IPS-NIHi7 (cell line): ENCODE measurements at regions not wholly inside any gene's neighbourhood (a gene's known extent, or its start where the extent isn't known, plus 50 kb on each side); places are given as distances from the start of the nearest gene placed in this dataset.

ENCODE experiments used
- DNase-seq: peaks from one replicate; pipeline ENCODE4 v3.0.0; 2012; ENCODE audit warnings: mixed read lengths; ENCODE audit errors: extremely low spot score

DNA sequence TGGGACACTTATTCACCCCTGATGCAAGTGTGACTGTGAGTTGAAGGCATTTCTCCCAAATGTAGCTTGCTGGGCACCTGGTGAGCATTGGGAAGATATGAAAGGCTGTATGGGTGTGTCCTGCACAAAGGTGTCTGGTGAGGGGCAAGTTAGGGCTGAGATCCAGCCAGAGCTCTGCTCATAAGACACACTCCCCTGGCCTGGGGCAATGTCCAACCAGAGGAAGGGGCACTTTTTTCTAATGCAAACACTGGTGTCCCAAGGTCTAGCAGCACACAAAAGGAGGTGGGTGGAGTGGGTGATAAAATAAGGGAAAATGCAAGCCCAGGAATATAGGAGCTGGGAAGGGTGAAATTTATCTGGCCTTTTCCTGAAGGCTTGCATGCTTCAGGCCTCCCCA, 57.0 kb upstream of the TRABD2B start:
- DNase-seq = no peak

DNA sequence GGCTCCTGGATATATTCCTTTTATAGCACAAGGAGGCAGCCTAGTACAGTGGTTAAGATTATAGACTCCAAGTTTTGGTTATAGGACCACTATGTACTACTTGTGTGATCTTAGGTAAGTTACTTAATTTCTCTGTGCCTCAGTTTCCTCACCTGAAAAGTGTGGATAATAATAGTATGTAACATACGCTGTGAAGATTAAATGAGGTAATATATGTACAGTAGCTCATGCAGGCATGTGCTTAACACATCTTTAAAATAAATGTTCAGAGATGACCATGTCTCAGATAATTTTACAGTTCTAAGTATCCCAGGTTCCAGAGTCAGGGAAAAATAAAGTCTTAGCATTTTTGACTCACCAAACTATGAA, 55.7 kb upstream of the TRABD2B start:
- DNase-seq = no peak

DNA sequence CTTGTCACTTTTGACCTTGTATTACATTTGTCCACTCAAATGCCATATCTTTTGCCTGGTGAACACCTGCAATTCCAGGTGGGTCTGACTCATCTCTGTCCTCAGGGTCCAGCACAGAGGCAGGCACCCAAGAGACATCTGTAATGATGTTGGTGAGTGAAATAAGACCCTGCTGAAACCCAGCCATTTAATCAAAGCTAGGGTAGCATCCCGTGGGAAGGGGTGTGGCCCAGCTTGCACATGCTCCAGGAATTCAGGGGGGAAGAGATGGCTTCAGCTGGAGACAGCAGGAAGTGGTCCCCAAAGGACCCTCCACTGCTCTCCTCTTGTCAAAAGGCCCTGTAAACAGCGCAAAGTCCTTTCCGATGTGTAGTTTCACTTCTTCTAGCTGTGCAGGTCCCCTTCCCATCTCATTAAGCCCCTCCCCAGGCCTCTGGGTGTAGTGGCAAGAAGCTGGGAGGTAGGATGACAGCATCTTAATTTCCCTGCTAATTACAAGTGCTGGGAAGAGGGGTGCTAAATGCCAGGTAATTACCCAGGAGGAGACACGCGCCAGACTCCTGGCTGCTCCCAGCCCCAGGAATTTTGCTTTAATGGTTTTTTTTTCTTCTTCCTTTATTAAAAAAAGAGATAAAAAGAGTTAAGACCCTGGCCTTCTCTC, 54.4 kb upstream of the TRABD2B start:
- no peak for DNase-seq

DNA sequence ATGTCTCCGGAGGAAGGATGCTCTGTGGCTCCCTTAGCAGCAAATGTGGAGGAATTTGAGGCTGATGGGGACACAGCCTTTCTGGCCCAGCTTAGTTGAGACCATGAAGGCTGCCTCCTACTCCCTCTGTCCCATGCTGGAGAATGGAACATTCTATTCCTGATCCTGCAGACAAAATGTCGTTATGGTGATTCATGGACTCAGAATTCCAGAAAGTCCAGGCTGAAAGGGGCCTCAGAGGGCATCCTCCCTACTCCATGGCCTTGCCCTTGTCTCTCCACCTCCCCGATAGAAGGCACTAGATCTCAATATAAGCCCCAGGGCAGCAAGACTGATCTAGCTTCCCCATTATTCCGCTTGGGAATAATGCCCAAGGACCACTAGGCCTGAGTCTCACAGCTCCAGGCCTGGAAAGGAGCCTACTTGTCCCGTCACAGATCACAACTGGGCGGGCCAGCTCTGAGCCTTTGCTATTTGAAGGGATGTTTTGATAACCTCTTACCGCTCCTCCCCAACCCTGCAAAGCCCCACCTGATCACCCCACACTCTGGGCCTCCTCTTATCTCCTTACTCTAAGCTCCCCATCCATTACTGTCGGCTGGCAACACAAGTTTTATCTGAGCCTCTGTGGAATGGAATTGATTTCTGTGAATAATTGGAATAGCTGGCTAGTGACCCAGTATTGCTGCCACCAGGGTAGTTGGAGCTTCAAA, 52.8 kb upstream of the TRABD2B start:
- no peak for DNase-seq

DNA sequence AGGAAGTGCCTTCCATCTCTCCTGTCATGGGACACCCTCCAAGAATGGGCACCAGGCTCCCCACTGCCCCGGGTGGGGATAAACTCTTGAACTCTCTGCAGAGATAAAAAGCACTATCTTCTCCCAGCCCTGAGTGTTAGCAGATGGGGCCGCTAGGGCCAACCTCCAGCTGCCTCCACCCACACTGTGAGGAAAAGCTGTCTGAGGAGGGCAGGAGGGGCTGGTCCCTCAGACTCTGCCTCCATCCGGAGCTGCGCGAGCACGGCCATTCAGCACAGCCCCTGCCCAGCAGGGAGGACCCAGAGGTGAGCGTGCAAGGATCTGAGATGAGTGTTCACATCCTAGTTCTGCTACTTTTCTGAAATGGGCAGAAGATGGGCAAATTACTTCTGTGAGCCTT, 51.8 kb upstream of the TRABD2B start:
- no peak for DNase-seq

DNA sequence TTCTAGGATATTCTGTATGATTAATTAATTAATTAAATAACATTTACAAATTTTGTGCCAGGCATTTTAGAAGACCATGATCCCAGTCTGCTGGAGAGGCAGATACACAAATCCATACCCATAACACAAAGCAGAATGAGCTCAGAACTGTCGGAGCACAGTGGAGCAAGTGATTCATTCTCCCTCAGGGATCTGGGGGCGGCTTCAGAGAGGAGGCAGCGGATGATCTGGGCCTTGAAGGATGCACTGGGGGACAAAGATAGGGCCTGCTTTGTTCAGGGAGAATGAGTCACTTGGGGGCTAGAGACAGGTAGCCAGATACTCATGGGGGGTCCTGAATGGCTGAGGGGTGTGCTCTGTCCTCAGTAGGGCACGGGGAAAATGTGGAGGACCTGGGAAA, 50.9 kb upstream of the TRABD2B start:
- DNase-seq = no peak

DNA sequence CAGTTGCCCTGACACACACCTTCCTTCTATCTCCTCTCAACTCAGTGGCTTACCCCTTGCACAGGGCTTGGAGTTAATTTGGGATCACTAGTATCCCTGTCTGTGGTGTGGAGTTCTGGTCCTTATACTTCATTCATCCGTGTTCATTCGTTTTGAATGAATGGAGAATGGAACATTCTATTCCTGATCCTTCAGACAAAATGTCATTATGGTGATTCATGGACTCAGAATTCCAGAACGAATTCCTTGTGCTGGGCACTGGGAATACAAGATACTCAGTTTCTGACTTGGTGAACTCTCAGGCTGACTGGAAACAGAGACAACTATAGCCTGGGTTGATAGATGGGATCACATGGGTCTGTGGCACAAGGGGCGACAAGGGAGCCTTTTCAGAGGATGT, 49.9 kb upstream of the TRABD2B start:
- no peak for DNase-seq
